SK-N-SH (cell line): ENCODE measurements at regions not wholly inside any gene's neighbourhood (a gene's known extent, or its start where the extent isn't known, plus 50 kb on each side); places are given as distances from the start of the nearest gene placed in this dataset.

Source experiments
- ELF1 ChIP-seq: IDR thresholded peaks from 2 replicates; pipeline ENCODE4 v1.4.0; 2012
- FOXM1 ChIP-seq: IDR thresholded peaks from 2 replicates; pipeline ENCODE4 v1.4.0; 2012; ENCODE audit warnings: low read depth, mild to moderate bottlenecking
- TF ChIP-seq, protein P1 (sequence below): fragments of 200-600 bp; sonication (generic); IDR thresholded peaks from 2 replicates; pipeline ENCODE4 v1.6.1; 2017; ENCODE audit warnings: antibody characterized with exemption, mild to moderate bottlenecking, moderate library complexity

DNA sequence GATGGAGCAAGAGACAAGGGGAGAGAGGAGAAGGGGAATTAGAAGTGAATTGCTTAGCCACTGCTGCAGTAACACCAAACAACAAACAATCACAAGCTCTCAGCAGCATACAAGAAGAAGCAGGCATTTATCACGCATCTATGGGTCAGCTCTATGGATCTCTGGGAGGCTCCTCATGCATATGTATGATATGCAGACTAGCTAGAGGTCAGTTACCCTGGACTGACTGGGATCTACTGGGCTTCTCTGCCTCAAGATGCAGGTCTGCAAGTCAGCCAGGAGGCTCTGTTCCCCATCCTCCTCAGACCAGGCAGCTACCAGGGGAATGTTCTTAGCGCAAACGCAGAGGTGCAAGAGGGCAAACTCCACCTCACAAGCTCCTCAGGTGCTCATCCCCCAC, 64.7 kb upstream of the SEM1 start:
- TF ChIP-seq, protein P1, sequence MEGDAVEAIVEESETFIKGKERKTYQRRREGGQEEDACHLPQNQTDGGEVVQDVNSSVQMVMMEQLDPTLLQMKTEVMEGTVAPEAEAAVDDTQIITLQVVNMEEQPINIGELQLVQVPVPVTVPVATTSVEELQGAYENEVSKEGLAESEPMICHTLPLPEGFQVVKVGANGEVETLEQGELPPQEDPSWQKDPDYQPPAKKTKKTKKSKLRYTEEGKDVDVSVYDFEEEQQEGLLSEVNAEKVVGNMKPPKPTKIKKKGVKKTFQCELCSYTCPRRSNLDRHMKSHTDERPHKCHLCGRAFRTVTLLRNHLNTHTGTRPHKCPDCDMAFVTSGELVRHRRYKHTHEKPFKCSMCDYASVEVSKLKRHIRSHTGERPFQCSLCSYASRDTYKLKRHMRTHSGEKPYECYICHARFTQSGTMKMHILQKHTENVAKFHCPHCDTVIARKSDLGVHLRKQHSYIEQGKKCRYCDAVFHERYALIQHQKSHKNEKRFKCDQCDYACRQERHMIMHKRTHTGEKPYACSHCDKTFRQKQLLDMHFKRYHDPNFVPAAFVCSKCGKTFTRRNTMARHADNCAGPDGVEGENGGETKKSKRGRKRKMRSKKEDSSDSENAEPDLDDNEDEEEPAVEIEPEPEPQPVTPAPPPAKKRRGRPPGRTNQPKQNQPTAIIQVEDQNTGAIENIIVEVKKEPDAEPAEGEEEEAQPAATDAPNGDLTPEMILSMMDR, result no peak
- TF ChIP-seq ELF1, result no peak
- no peak for TF ChIP-seq FOXM1
